Ovary (tissue), 7 donors: ENCODE measurements at regions not wholly inside any gene's neighbourhood (a gene's known extent, or its start where the extent isn't known, plus 50 kb on each side); places are given as distances from the start of the nearest gene placed in this dataset. TPM values are rescaled to one million over a fixed set of nuclear protein-coding genes. Genes with fewer than 3 reads are reported as not detected.

Source experiments
- DNase-seq, 5 donors: peaks; one replicate each; pipeline ENCODE4 v3.0.0-alpha.2; 2019 to 2020
- H3K27ac ChIP-seq, 2 donors: fragments of 200-600 bp; one replicate each; pipeline versions ENCODE4 v1.5.1 to v1.8.0; 2019 to 2022
- H3K27me3 ChIP-seq: fragments of 200-600 bp; one replicate; pipeline ENCODE4 v1.8.0; 2022
- H3K36me3 ChIP-seq: fragments of 200-600 bp; sonication (generic); one replicate; pipeline ENCODE4 v1.5.1; 2019
- H3K4me1 ChIP-seq: one replicate; pipeline ENCODE4 v1.8.1; 2013; ENCODE audit warnings: mild to moderate bottlenecking, moderate library complexity; ENCODE audit not compliant: insufficient read depth
- H3K4me3 ChIP-seq: fragments of 200-600 bp; sonication (generic); one replicate; pipeline ENCODE4 v1.5.1; 2017
- H3K9me3 ChIP-seq, 2 donors: fragments of 200-600 bp in 1 of 2; sonication (generic) in 1 of 2; one replicate each; pipeline versions ENCODE4 v1.5.1 to v1.8.1; 2013 to 2019; ENCODE audit warnings: mild to moderate bottlenecking in 1 of 2, moderate library complexity in 1 of 2
- CTCF ChIP-seq, 3 donors: fragments of 450-650 bp in 2 of 3; fragments of 200-600 bp in 1 of 3; IDR thresholded peaks; one replicate each; pipeline versions ENCODE4 v1.5.1 to v1.8.0; 2016 to 2022; ENCODE audit warnings: antibody characterized with exemption in 3 of 3, mild to moderate bottlenecking in 1 of 3
- EP300 ChIP-seq: sonication (generic); formaldehyde crosslinking; IDR thresholded peaks from one replicate; pipeline ENCODE4 v1.6.1; 2017; ENCODE audit warnings: antibody characterized with exemption
- POLR2A ChIP-seq: fragments of 450-650 bp; IDR thresholded peaks from one replicate; pipeline ENCODE4 v1.6.1; 2017; ENCODE audit warnings: antibody characterized with exemption, mild to moderate bottlenecking, moderate library complexity
- WGBS, 3 donors: extraction: QIAGEN DNeasy Blood & Tissue Kit in 1 of 3; methylation state at CpG; one replicate each; pipeline versions ENCODE4 v1.1.5 to v1.1.7; 2013 to 2017; 5-methylcytosine and 5-hydroxymethylcytosine counted together
- intact Hi-C, 4 donors: fragments of 100-400 bp; cut with DNase I; formaldehyde crosslinking; loops; one replicate each; pipeline versions ENCODE4 v1.11.0 to v1.15.1; 2022 to 2023
- small RNA-seq: library from RNA; depleted of rRNA; stranded (forward); fragments of <200 nt; gene quantifications from one replicate; pipeline ENCODE3, GENCODE V24; 2016
- donor health status: DM: no; HTN: no; CAD: no; lungs with moderate emphysema.
- donor health status: DM: no; HTN: no; CAD: no.
- donor health status: Bipolar disorder and iron deficiency.
- donor health status: DM: no; HTN: no; CAD: no.
- donor health status: DM: yes; HTN: yes; CAD: no.

- 72 to 80% (median 78%) methylated on average over 4 of the region's 4 CpGs for WGBS, 3 donors
- Histone ChIP-seq H3K27me3 (no peaks in the 10 kb centered on the region), H3K4me3 (no peak overlapping the region), H3K9me3 (no peaks in the 10 kb centered on the region), H3K27ac (no peak overlapping the region), H3K4me1 (no peaks in the 10 kb centered on the region), H3K36me3 (no peaks in the 10 kb centered on the region)
- no peak for DNase-seq
- intact Hi-C loops, result no loop called here
- TF ChIP-seq POLR2A (no peak), EP300 (no peak), CTCF (IDR thresholded peaks at IDR 0.05) (no peak)
These were observed 49.9 kb upstream of the TRABD2B start for GRCh38 chr1:48047116-48047515.

Small RNA genes lying in the stretch of these regions (small RNA-seq; reads per million reads assigned to genes)
- not detected for gene CYP46A4P
